ENCODE measurements at regions not wholly inside any gene's neighbourhood (a gene's known extent, or its start where the extent isn't known, plus 50 kb on each side); places are given as distances from the start of the nearest gene placed in this dataset.

- no peaks in the 10 kb centered on the region for H3K4me1 ChIP-seq
- no peak for DNase-seq (ENCODE audit: low spot score in 2 of 2)
- H3K36me3 ChIP-seq = no peaks in the 10 kb centered on the region
- no peaks in the 10 kb centered on the region for H3K9me3 ChIP-seq
- TF ChIP-seq POLR2AphosphoS5 (IDR thresholded peaks at IDR 0.05) (no peak), CTCF (IDR thresholded peaks at IDR 0.05) (no peak), POLR2A (IDR thresholded peaks at IDR 0.05) (no peak)
- no peaks in the 10 kb centered on the region for H3K27me3 ChIP-seq
- intact Hi-C loops (cut with DNase I; ENCODE audit: low total_unique reads) = no loop called here
- H3K27ac ChIP-seq = no peak overlapping the region
- no peak overlapping the region for H3K4me3 ChIP-seq
Observed at GRCh38 chrY:8553614-8554013, 783.6 kb upstream of the TSPY4 start.

GRCh38 chrY:8561385-8561784, 775.9 kb upstream of the TSPY4 start:
- Histone ChIP-seq H3K36me3 (no peaks in the 10 kb centered on the region), H3K27ac (no peak overlapping the region), H3K9me3 (no peaks in the 10 kb centered on the region), H3K4me1 (no peaks in the 10 kb centered on the region), H3K4me3 (no peak overlapping the region), H3K27me3 (no peaks in the 10 kb centered on the region)
- DNase-seq (ENCODE audit: low spot score in 2 of 2) = no peak
- TF ChIP-seq POLR2AphosphoS5 (IDR thresholded peaks at IDR 0.05) (no peak), POLR2A (IDR thresholded peaks at IDR 0.05) (no peak), CTCF (IDR thresholded peaks at IDR 0.05) (no peak)
- intact Hi-C loops (cut with DNase I; ENCODE audit: low total_unique reads) = no loop called here

GRCh38 chrY:8562456-8563090, 774.7 kb upstream of the TSPY4 start:
- Histone ChIP-seq H3K4me3 (no peak overlapping the region), H3K36me3 (no peaks in the 10 kb centered on the region), H3K4me1 (no peaks in the 10 kb centered on the region), H3K27me3 (no peaks in the 10 kb centered on the region), H3K27ac (no peak overlapping the region), H3K9me3 (no peaks in the 10 kb centered on the region)
- intact Hi-C loops (cut with DNase I; ENCODE audit: low total_unique reads) = no loop called here
- no peak for DNase-seq (ENCODE audit: low spot score in 2 of 2)
- TF ChIP-seq POLR2AphosphoS5 (IDR thresholded peaks at IDR 0.05) (no peak), CTCF (IDR thresholded peaks at IDR 0.05) (no peak), POLR2A (IDR thresholded peaks at IDR 0.05) (no peak)

GRCh38 chrY:8564421-8564820, 772.8 kb upstream of the TSPY4 start:
- intact Hi-C loops (cut with DNase I; ENCODE audit: low total_unique reads) = no loop called here
- Histone ChIP-seq H3K27me3 (no peaks in the 10 kb centered on the region), H3K9me3 (no peaks in the 10 kb centered on the region), H3K36me3 (no peaks in the 10 kb centered on the region), H3K4me3 (no peak overlapping the region), H3K4me1 (no peaks in the 10 kb centered on the region), H3K27ac (no peak overlapping the region)
- DNase-seq (ENCODE audit: low spot score in 2 of 2) = no peak
- TF ChIP-seq CTCF (IDR thresholded peaks at IDR 0.05) (no peak), POLR2A (IDR thresholded peaks at IDR 0.05) (no peak), POLR2AphosphoS5 (IDR thresholded peaks at IDR 0.05) (no peak)

- TF ChIP-seq CTCF (IDR thresholded peaks at IDR 0.05) (no peak), POLR2A (IDR thresholded peaks at IDR 0.05) (no peak), POLR2AphosphoS5 (IDR thresholded peaks at IDR 0.05) (no peak)
- H3K27me3 ChIP-seq = no peaks in the 10 kb centered on the region
- H3K27ac ChIP-seq = no peak overlapping the region
- no peaks in the 10 kb centered on the region for H3K9me3 ChIP-seq
- no peaks in the 10 kb centered on the region for H3K4me1 ChIP-seq
- intact Hi-C loops (cut with DNase I; ENCODE audit: low total_unique reads) = no loop called here
- DNase-seq (ENCODE audit: low spot score in 2 of 2) = no peak
- H3K4me3 ChIP-seq = no peak overlapping the region
- no peaks in the 10 kb centered on the region for H3K36me3 ChIP-seq
Observed at GRCh38 chrY:8566198-8566597, 771.1 kb upstream of the TSPY4 start.

All from breast epithelium (tissue), 4 donors.